Mucosa of gallbladder (tissue), 1 donor: ENCODE measurements at regions not wholly inside any gene's neighbourhood (a gene's known extent, or its start where the extent isn't known, plus 50 kb on each side); places are given as distances from the start of the nearest gene placed in this dataset.
"Not testable (repeated sequence)": the region's sequence is repeated elsewhere in the genome, so short reads cannot be mapped to it uniquely, and the experiment has no call there.

ENCODE experiments used
- DNase-seq: peaks from one replicate; pipeline ENCODE4 v3.0.0-alpha.2; 2020; ENCODE audit warnings: low spot score
- donor health status: DM: no; HTN: no; CAD: no.

DNA sequence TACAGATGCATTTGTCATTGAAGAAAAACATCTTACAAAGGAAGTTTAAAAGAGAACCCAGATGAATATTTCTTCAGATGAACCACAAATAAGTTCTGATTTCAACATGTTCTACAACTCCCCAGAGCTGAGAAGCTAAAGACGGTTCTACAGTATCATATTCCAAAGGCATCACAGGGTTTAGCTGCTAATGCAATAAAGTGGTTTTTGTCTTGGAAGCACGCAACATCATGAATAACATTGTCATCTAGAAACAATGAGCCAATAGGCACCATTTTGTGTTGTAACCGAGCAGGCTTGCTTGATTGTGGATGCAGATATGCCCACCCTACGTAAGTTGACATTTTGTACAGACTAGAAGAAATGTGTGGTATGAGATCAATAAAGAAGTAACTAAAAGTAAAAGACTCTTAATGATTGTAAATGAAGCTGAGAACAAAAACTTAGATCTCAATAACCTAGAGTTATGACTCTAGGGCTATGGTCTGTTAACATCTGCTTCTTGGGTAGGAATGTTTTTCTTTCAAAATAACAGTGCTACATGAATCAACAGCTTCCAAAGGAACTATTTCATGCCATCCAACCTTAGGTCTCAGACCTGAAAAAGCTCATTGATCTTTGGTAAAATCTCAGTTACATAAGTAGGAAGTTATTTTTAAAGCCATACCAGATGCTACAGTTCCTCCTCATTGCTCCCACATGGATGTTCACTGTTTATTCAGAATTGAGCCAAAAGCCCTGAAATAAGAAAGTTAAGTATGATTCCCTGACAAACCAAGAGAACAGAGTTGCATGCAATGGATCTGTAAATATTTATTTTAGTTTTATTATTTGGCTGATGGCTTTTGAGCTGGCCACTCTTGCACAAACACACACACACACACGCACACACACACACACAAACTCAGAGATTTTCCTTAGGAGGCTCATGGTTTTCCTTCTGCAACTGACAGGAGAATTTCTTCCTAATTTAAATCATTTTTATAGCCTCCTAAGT lies 118.7 kb upstream of the SLCO6A1 start:
- DNase-seq, result no peak

DNA sequence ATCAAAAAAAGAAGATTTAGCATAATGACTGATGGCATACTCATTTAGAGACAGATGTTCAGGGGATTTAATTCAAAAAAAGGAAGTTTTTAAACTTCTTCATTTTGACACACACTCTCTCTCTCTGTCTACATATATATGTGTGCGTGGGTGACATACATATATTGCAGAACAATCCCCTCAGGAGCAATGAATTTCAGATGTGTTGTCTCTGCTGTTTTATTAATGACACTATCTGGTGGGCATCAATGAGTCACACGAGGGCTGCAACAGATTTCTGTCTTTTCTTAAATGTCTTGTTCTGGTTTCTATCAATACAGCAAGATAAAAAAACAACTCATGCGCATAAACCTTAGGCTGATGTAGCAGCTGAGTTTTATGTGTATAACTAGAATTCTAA lies 123.5 kb upstream of the SLCO6A1 start:
- DNase-seq, result no peak

DNA sequence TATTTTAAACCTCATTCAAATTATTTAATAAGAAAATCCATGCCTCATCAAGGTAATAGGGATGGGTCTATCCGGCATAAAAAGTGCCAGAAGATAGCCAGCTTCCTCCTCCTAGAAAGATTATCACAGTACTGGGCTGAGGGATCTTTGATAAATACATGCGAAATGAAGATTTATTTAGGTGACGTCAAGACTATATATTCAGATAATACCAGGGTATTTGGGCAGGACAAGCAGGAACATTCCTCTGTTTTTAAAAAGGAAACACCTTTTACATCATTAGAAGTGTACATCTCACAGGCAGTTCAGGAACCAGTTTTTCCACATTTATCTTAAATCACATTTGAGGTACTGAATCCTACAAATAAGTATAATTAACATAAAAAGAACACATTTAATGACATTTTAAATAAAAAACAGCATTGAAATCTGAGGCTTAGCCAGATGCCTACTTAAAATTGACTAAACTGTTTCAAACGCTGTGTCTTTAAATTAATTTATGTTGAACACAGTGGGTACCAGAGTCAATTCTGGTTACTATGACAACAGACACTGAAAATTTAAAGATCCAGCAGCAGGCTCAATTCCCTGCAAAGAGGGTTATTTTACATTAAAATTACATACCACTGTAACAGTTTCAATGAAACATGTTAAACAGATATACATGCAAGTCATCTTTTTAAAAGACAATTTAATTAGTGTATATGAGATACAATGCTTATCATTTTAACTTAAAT lies 124.7 kb upstream of the SLCO6A1 start:
- DNase-seq, result no peak

DNA sequence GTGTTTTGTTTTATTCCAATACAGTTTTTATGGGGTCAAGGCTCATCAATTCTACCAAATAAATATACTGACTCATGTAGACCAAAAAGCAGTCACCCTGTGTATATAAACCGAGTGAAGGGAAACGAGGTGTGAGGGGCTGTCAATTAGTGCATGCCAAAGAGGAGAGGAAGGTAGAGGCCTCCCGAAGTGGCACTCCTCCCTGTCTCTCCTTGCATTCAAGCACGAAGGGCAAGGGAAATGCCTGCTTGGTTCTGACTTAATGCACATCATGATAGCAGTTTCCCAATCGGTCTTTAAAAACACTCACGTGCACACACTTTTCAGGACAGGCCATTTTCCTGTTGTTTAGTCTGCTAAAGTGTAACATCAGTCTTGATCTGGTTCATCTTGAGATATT lies 125.6 kb upstream of the SLCO6A1 start:
- DNase-seq, result no peak

DNA sequence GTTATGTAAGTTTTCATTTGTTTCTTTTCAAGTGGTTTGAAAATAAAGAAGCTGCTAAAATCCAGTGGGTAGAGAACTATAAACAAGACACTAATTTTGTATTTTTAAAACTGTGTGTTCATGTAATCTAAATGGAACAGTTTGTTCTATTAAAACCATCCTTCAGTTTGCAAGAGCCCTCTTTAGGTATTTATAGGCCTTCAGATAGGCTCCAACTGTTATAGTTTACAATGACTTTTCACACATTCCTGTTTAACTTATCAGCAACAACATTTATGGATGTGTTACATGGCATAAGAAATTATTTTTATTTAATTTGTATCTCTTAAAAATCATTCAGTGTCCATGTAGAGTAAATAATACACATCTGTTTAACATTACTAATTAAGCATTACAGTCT lies 126.7 kb upstream of the SLCO6A1 start:
- DNase-seq, result no peak

DNA sequence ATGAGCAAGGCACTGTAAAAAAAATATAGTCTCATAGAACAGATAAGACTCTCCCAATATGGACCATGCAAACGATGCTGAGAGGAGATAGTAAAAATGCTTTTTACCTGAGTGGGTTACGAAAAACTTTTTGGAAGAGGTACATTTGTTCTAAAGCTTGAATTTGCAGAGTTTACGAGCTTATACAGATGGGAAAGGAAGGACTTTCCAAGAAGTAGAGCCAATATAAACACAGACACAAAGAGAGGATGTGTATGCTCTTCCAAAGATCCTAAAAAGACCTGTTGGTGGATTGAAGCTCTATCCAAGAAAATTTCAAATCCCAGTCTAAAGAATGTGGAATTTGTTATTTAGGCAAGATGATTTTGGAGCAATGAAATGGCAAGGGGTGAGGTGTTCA lies 127.1 kb upstream of the SLCO6A1 start:
- DNase-seq, result no peak

DNA sequence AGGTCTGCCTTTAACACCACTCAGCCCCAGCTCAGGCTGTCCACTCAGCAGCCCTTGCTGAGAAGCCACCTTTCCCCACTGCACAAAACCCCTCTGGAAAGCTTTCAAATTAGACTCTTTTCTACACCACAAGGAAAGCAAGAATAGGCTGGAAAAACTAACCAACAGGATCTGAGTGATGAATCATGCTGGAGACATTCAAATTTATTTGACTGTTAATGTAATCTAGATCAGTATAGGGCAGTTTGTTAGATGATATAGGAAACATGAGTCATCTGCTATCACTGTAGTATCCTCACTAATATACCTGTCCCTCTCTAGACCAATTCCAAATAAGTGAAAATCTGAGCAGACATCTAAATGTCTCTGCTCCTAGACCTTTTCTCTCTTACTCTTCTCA lies 127.8 kb upstream of the PAM start:
- no peak for DNase-seq

DNA sequence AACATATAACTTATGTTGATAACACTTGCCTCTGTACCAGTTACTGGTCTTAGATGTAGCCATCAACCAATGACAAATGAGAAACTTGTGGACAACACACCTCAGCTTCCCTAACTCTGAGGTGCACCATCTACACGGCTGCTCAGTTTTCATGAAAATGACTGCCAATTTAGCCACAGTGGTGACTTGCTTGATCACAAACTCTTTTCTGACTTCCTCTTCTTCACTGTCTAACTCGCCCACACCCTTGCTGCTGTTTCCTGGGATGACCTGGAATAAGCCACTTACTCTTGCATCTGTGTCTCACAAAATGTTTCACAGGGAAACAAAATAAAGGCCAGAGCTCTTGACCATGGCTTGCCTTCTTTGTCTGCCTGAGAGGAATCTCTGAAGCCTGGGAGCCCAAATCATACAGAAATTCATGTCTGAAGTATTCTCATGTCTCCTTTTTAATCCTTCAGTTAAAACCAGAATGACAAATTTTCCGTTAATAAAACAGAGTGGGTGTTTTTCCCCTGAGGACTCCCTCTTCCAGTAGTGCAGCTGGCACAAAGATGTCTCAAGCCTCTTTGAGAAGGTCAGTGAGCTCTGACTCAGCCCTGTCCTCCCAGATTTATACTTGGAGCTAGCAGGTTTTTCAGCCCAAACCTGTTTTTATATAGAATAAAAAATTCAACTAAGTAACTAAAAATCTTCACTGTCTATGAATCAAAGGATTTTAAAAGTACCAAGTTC lies 126.5 kb upstream of the PAM start:
- no peak for DNase-seq

DNA sequence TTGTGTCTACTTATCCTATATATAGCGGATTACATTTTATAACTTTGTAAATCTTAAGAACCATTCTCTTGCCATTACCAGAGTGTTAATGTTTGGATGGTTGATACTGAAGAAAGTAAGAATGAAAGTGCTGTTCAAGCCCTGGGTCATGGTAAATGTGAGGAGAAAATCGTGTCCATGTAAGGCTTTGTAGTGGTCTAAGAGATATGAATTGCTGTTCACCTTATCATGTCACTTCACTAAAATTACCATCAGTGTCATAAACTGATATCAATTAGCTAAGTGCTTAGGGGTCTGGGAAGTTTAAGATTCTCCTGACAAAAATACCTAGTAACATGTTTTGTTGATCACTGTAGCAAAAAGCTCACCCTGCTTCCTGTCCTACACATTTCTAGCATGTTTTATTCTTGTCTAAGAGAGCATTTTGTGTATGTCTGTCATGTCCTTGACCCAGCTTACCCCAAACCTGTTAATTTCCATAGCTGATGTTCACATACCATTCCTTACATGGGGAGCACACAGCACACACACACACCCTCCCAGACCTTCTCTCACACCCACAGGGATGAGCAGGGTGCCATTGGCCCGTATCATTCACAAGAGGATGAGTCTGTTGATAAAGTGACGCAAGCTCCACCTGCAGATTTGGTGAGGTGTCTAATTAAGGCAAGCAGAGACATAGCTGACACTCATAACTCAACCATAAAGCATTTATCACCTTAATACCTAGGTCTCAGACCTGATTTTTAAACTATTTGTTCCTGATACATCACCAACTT lies 125.1 kb upstream of the PAM start:
- no peak for DNase-seq

DNA sequence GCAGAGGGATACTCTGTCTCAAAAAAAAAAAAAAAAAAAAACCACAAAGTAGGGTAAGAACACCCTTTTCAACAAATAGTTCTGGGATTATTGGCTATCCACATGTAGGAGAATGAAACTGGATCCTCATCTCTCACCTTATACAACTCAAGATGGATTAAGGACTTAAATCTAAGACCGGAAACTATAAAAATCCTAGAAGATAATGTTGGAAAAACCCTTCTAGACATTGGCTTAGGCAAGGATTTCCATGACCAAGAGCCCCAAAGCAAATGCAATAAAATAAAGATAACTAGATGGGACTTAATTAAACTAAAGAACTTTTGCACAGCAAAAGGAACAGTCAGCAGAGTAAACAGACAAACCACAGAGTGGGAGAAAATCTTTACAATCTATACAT lies 119.7 kb upstream of the PAM start:
- DNase-seq, result not testable (repeated sequence)

DNA sequence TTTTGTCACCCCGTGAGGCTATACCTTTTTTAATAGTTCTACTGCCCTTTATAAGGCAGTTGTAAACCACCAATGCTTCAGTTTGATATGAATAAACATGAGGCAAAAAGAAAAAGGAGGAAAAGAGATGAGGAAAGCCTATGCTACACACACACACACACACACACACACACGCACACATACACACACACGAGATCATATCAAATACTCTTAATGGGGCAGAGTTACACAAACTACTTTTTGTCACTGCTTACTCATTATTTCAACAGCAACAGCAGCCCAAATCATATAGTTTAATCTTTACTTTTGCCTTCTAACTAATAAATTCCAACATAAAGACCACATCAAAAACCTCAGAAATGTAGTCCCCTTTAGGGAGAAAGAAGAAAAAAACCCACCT lies 116.8 kb upstream of the PAM start:
- DNase-seq, result no peak

DNA sequence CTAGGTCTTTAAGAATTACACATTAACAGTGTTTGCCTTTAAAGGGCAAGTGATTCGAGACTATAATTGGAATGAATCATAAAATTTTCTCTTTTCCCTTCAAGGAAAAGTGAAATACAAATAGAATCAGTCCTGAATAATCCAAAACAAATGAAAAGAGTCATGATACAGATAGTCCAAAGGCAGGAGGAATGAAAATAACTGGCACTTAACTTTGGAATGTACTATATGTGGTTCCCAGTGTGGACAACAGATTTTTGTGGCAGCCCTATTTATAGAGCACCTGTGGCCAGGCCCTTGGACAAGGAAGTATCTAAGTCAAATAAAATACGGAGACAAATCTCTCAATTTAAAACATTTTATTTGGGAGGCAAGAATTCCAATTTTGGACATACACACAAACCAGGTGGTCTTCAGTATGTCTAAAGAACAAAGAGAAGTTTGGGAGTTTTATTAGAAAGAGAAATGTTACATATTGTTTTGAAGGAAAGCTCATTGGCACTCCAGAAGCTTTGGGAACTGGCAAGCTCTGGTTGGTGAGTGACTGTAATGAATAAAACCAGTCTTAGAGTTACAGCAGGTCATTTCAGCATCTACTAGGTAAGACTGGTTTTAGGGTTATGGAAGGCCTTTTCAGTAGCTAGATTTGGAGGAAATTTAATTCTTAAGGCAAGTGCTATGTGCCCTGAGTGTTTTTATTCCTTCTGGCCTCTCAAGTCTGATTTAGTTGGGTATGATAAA lies 116.0 kb upstream of the PAM start:
- DNase-seq, result no peak

DNA sequence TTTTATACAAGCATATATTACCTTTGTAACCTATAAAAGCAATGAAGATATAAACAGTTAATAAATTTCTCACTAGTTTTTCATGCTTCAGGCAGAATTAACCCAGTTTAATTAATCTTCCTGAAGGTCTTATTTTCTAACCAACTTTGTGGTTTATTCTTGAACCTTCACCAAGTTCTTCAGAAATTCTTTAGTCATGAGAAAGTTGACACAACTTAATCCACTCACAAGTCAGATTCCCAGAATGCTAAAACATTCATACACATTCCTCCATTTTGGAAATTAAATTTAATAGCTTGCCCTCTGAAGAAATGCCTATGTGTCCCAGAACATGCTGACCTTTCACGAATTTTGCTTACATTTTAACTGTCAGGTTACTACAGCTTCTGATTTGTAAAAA lies 105.4 kb upstream of the PAM start:
- DNase-seq, result no peak

DNA sequence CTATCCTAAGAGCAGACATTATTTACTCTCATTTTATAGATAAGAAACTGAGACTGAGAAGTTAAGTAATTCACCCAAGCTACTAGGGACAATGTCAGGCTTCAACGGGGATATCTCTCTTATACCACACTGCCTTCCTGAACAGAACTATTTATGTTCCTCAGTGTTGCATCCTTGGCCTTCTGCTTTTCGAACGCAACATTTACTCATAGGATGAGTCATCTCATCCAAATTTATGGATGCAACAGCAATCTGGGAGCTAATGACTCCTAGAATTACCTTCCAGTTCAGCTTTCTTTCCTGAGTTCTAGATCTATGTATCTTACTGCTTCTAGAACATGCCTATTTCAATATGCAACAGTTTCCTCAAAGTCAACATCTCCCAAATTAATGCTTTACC lies 103.6 kb upstream of the PAM start:
- no peak for DNase-seq

DNA sequence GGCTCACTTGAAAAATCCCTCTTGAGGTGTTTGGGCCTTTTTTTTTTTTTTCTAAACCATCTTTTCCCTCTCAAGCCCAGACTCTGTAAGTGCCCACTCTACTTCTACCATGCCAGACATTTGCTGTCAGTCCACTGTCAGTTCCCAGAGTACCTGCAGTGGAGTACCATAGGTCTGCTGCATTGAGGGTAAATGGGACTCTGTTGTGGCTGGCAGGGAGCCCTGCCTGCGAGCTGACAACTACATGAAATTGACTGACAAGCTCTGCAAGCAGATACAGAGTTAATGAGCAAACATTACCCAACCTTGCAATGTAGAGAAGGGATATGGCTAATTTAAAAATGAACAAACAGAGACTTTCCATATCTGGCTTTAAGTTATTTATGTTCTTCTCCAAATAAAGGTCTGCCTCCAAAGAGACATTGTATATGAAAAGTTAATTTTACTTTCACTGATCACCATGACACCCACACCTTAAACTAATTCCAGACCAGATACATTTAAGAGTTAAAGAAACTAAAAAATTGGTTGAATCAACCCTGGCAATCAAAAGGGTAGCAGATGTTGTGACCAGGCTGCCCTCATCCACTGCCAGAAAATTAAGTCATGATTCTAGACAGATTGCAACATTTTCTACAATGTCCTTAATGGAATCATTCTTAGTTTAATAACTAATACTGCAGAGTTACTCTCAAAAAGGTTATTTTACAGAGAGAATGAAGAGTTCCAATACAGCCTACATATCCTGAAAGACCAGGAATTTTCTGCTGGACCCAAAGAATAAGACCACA lies 100.4 kb upstream of the PAM start:
- DNase-seq, result no peak

DNA sequence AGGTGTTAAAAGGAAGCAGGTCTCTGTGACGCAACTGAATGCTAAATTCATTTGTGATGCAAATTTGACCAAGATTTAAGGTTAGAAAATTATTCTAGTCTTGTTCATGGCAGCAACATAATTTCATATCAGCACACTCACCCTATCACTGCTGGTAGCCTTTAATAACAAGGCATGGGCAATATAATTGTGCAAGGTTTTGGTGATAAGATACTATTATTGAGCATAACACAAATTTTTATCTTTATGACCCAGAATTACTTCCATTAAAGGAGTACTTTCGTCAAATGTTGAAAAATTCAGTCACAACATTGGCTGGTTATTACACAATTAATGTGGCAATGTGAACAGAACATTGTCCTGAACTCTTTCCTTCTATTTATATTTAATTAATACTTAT lies 96.0 kb upstream of the PAM start:
- DNase-seq, result no peak

DNA sequence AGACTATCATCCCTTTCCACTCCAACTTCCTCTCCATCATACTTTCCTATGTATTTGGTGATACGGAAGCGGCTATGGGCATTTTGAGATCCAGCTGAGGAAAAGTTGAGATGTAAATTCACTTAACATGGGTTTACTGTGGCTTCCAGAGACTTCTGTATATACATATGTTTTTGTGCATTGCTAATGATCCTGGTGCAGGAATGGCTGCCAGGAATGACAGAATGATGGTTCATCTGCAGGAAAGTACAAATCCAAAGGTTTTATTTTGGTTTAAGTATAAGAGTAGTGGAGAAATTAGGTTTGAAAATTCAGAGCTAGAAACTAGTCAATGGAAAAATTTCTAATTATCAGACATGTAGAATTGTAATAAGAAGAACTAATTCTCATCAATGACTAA lies 95.0 kb upstream of the PAM start:
- DNase-seq, result no peak

DNA sequence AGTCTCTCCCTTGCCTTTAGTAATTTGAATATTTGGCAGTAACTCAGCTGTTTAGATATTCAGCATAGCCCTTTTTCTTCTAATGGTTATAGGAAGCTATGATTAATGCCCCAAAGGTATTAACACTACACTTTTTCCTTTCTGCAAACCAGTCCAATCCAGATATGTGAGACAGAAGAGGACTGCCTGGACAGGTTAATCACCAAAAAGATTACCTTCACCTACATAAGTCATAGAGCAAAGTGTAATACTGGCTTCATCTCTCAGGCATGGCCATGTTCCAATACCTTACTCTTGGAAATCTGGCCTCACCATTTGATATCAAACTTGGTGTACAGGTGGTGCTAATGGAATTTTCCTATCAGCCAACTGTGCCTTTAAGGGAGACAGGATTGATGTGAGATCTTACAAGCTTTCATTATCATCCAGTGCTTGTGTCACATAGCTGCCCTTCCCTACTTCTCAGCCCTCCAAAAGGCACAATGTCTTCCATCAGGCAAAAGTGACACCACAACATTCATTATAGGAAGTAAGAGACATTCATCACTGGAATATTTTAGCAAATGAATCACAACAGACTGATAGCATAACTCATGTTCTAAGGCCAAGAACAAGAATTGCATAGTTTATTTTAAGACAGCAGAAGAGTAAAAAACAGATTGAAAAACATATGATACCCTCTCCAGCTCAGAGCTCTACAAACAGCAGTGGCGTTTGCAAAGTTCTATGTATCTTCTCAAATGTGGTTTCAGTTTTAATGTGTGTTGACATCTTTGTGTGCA lies 91.2 kb upstream of the PAM start:
- no peak for DNase-seq

DNA sequence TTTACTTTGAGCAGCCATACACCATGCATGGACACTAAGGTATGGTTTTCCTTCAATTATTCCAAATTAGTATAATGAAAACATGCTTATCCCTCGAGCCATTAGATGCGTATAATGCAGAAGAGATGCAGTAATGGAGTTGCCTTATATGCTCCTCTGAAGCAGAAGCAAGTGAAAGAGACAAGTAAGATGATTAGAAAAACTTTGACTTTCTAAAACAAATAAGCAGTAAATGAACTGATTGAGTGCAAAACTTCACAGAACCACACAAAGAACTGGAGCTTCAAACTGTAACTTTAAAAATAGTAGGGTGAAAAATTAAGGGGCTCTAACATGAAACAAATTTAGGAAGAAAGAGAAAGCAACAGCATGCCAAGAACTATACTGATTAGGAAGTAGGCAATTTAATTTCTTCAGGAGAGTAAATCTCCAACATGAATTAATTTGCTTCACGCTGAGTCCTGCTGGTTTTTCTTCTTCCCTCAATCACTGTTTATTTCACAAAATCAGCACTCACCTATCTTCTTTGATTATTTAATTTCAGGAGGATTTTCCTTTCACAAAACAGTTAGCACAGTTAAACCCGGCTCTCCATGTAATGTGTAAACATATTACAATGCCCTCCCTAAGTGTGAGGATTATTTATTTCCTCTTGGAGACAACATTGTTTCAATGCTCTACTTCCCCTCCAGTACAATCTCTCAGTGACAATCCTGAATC lies 90.3 kb upstream of the PAM start:
- no peak for DNase-seq
